ENCODE measurements at regions not wholly inside any gene's neighbourhood (a gene's known extent, or its start where the extent isn't known, plus 50 kb on each side); places are given as distances from the start of the nearest gene placed in this dataset.

GRCh38 chr2:890791-891190 is 59.9 kb upstream of the SNTG2 start:
- TF ChIP-seq CTCF (conservative IDR thresholded peaks at IDR 0.05) = no peak
- TF ChIP-seq ZFX (IDR thresholded peaks at IDR 0.05) = no peak
